Type B pancreatic cell (in vitro differentiated cells): ENCODE measurements at regions not wholly inside any gene's neighbourhood (a gene's known extent, or its start where the extent isn't known, plus 50 kb on each side); places are given as distances from the start of the nearest gene placed in this dataset.

ENCODE experiments used
- DNase-seq: peaks from one replicate; pipeline ENCODE4 v3.0.0; 2021; ENCODE audit warnings: mixed read lengths; ENCODE audit not compliant: unreplicated experiment; ENCODE audit errors: extremely low spot score
- H3K27ac Mint-ChIP-seq: 2 replicates; pipeline ENCODE4 v1.8.0; 2021; ENCODE audit warnings: mild to moderate bottlenecking, mixed read lengths
- H3K27me3 Mint-ChIP-seq: 2 replicates; pipeline ENCODE4 v1.8.0; 2021; ENCODE audit warnings: mixed read lengths
- H3K36me3 Mint-ChIP-seq: 2 replicates; pipeline ENCODE4 v1.8.0; 2021; ENCODE audit warnings: mixed read lengths
- H3K4me1 Mint-ChIP-seq: one replicate; pipeline ENCODE4 v1.8.0; 2021; ENCODE audit warnings: mixed read lengths; ENCODE audit not compliant: unreplicated experiment
- H3K4me3 Mint-ChIP-seq: 2 replicates; pipeline ENCODE4 v1.8.0; 2021; ENCODE audit warnings: mild to moderate bottlenecking, mixed read lengths
- H3K9me3 Mint-ChIP-seq: 2 replicates; pipeline ENCODE4 v1.8.0; 2021; ENCODE audit warnings: mixed read lengths
- TF ChIP-seq, protein P1 (sequence below): fragments of 200-600 bp; sonication (generic); conservative IDR thresholded peaks from 2 replicates; pipeline ENCODE4 v1.5.0; 2021; ENCODE audit warnings: antibody characterized with exemption, mild to moderate bottlenecking

GRCh38 chr4:79609817-79610216 lies 201.8 kb upstream of the GK2 start:
- H3K27ac Mint-ChIP-seq, result no peak overlapping the region
- no peaks in the 10 kb centered on the region for H3K36me3 Mint-ChIP-seq
- H3K4me3 Mint-ChIP-seq, result no peak overlapping the region
- H3K4me1 Mint-ChIP-seq, result no peaks in the 10 kb centered on the region
- H3K9me3 Mint-ChIP-seq, result no peaks in the 10 kb centered on the region
- no peaks in the 10 kb centered on the region for H3K27me3 Mint-ChIP-seq
- no peak for DNase-seq
- TF ChIP-seq, protein P1, sequence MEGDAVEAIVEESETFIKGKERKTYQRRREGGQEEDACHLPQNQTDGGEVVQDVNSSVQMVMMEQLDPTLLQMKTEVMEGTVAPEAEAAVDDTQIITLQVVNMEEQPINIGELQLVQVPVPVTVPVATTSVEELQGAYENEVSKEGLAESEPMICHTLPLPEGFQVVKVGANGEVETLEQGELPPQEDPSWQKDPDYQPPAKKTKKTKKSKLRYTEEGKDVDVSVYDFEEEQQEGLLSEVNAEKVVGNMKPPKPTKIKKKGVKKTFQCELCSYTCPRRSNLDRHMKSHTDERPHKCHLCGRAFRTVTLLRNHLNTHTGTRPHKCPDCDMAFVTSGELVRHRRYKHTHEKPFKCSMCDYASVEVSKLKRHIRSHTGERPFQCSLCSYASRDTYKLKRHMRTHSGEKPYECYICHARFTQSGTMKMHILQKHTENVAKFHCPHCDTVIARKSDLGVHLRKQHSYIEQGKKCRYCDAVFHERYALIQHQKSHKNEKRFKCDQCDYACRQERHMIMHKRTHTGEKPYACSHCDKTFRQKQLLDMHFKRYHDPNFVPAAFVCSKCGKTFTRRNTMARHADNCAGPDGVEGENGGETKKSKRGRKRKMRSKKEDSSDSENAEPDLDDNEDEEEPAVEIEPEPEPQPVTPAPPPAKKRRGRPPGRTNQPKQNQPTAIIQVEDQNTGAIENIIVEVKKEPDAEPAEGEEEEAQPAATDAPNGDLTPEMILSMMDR, result no peak

- Mint-ChIP-seq H3K4me3 (no peak overlapping the region), H3K9me3 (no peaks in the 10 kb centered on the region), H3K36me3 (no peaks in the 10 kb centered on the region), H3K4me1 (no peaks in the 10 kb centered on the region), H3K27me3 (no peaks in the 10 kb centered on the region), H3K27ac (no peak overlapping the region)
- TF ChIP-seq, protein P1, result no peak
- no peak for DNase-seq
Observed at GRCh38 chr4:79607979-79608378, 200.0 kb upstream of the GK2 start.

- Mint-ChIP-seq H3K27ac (no peak overlapping the region), H3K27me3 (no peaks in the 10 kb centered on the region), H3K4me3 (no peak overlapping the region), H3K36me3 (no peaks in the 10 kb centered on the region), H3K4me1 (no peaks in the 10 kb centered on the region), H3K9me3 (peaks cover 8% of the 10 kb centered on the region)
- TF ChIP-seq, protein P1, result no peak
- DNase-seq, result no peak
Observed at GRCh38 chr4:79604152-79604551, 196.1 kb upstream of the GK2 start.

- H3K4me3 Mint-ChIP-seq, result no peak overlapping the region
Observed at GRCh38 chr4:79603681-79604080, 195.7 kb upstream of the GK2 start.

DNA sequence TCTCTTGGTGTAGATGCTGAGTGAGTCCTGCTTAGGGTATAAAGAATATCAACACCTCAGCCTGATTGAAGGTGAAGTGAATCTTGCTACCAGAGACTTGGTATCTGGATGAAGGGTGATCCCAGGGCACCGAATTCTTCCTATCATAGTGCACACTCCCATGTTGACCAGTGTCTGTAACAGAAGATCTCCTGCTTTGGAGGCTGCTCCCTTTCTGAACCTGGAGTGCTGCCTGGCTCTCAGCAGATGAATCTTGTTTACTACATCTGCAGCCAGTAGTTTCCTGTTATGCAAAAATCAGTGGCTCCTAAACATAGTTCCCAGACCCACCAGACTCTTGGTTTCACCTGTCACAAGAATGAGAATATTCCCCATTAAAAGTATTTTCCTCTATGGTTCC lies 191.7 kb upstream of the GK2 start:
- no peak for DNase-seq
- Mint-ChIP-seq H3K4me1 (no peaks in the 10 kb centered on the region), H3K36me3 (no peaks in the 10 kb centered on the region), H3K27me3 (no peaks in the 10 kb centered on the region), H3K27ac (no peak overlapping the region), H3K9me3 (peaks cover 8% of the 10 kb centered on the region), H3K4me3 (no peak overlapping the region)
- TF ChIP-seq, protein P1, result no peak

More at GRCh38 chr4:79603681-79604080, 195.7 kb upstream of the GK2 start:
- Mint-ChIP-seq H3K36me3 (no peaks in the 10 kb centered on the region), H3K27ac (no peak overlapping the region), H3K9me3 (peaks cover 8% of the 10 kb centered on the region), H3K27me3 (no peaks in the 10 kb centered on the region), H3K4me1 (no peaks in the 10 kb centered on the region)
- no peak for DNase-seq
- TF ChIP-seq, protein P1, result no peak

DNA sequence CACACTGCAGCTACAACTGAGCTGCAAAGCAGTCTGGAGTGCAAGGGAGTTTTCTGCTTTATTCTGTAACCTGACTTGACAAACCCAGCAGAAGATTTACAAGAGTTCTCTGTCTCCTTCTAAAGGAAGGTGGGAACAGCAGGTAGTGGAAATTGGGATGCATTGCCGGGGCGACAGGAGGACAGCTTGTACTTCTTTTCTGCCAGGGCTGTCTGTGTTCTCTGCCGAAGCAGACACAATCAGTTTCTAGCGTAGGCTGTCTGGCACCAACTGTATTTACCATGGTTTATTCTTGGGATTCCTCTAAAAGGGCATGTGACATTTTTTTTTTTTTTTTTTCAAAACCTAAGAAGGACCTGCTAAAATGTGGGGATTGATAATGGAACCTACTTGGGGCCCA lies 190.8 kb upstream of the GK2 start:
- DNase-seq, result no peak
- H3K9me3 Mint-ChIP-seq, result peaks cover 8% of the 10 kb centered on the region

More for the DNA sequence above, 190.8 kb upstream of the GK2 start:
- TF ChIP-seq, protein P1, result no peak
- Mint-ChIP-seq H3K4me3 (no peak overlapping the region), H3K27ac (no peak overlapping the region), H3K36me3 (no peaks in the 10 kb centered on the region), H3K4me1 (no peaks in the 10 kb centered on the region), H3K27me3 (no peaks in the 10 kb centered on the region)
